ENCODE measurements at regions not wholly inside any gene's neighbourhood (a gene's known extent, or its start where the extent isn't known, plus 50 kb on each side); places are given as distances from the start of the nearest gene placed in this dataset.

DNA sequence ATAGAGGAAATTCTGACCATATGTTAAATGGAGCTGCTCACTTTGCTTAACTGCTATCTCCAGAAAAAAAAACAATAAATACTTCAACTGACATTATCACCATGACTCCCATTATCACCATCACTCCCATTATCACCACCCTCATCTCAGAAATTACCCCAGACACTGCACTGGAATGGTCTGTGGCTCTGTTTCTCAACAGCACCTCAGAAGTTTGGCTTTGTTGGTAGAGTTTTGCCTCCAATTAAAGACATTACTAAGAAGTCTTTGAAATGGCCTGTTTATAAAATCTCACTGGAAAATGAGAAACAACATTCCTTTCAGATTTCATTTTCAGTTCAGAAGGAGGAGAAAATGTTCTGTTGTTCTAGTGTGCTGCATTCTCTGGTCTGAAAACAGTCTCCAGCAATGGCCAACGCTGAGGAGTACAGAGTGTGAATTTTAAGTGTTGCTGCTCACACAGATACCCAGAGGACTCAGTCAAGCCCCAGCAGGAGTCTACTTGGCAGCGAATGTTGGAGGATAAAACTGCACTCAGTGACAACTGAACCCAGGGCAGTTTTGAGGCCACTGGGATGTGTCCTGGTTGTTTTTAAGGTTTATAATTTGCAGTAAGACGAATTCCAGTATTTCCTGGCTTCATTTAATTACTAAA lies 364.5 kb upstream of the CDH2 start:
- H4K20me1 ChIP-seq (ENCODE audit: insufficient read depth, low read length): no peaks in the 10 kb centered on the region
- no peaks in the 10 kb centered on the region for H3K9me3 ChIP-seq (ENCODE audit: low read length)
- no peak for FAIRE-seq
- H3K4me3 ChIP-seq (replicated peaks in 1 of 3; ENCODE audit: insufficient read depth in 1 of 3, low read depth in 2 of 3, low read length in 3 of 3): no peak overlapping the region
- no peaks in the 10 kb centered on the region for H3K36me3 ChIP-seq (replicated peaks in 1 of 2; ENCODE audit: control insufficient read depth in 1 of 2, insufficient read depth in 2 of 2, low read length in 2 of 2)
- no peak for ATAC-seq
- intact Hi-C loops (cut with micrococcal nuclease; ENCODE audit: unreplicated experiment) (no loop called here), in situ Hi-C loops (cut with HindIII; ENCODE audit: extremely low pct_ligation_motif_present, low pct_unique_long_range_greater_than_20kb) (no loop called here)
- no peaks in the 10 kb centered on the region for H3K4me1 ChIP-seq (ENCODE audit: insufficient read depth, low read length)
- 0% methylated on average over 3 of the region's 3 CpGs for WGBS (ENCODE audit: low lambda C conversion rate)
- no peaks in the 10 kb centered on the region for H3K27me3 ChIP-seq (ENCODE audit: control insufficient read depth in 1 of 2, insufficient read depth in 2 of 2, low read length in 2 of 2)
- H3K27ac ChIP-seq (ENCODE audit: extremely low read length, insufficient read depth, low read length): no peak overlapping the region
- no peaks in the 10 kb centered on the region for H3K79me2 ChIP-seq (ENCODE audit: insufficient read depth, low read length)
- no peak overlapping the region for H3K4me2 ChIP-seq (ENCODE audit: low read depth, low read length)
- POLR2A ChIA-PET: no interaction called here
- DNase-seq (ENCODE audit: low spot score): no peak
- no peak overlapping the region for H3K9ac ChIP-seq (ENCODE audit: insufficient read depth, low read depth, low read length)
- no peak overlapping the region for H2AFZ ChIP-seq (ENCODE audit: low read length)
- no TSS peak for BruUV-seq (replicated peaks)
- CTCF ChIA-PET (ENCODE audit: low intra/inter-chr PET ratio, low total read pairs): no interaction called here
- no peak for TF ChIP-seq KLF9 (CRISPR knock-in tag; IDR thresholded peaks at IDR 0.05; ENCODE audit: low read depth)
- no peak for TF ChIP-seq PRPF4 (IDR thresholded peaks at IDR 0.05; ENCODE audit: low read depth, low read length, poor library complexity, severe bottlenecking)
- no peak for TF ChIP-seq SMAD9 (CRISPR knock-in tag; IDR thresholded peaks at IDR 0.05)
- TF ChIP-seq, protein P1, sequence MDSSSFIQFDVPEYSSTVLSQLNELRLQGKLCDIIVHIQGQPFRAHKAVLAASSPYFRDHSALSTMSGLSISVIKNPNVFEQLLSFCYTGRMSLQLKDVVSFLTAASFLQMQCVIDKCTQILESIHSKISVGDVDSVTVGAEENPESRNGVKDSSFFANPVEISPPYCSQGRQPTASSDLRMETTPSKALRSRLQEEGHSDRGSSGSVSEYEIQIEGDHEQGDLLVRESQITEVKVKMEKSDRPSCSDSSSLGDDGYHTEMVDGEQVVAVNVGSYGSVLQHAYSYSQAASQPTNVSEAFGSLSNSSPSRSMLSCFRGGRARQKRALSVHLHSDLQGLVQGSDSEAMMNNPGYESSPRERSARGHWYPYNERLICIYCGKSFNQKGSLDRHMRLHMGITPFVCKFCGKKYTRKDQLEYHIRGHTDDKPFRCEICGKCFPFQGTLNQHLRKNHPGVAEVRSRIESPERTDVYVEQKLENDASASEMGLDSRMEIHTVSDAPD (CRISPR knock-in tag; IDR thresholded peaks at IDR 0.05): no peak
- no peak for TF ChIP-seq HDAC6 (IDR thresholded peaks at IDR 0.05; ENCODE audit: low read depth, low read length)
- TF ChIP-seq CEBPB (IDR thresholded peaks at IDR 0.05; ENCODE audit: borderline replicate concordance, low read depth, low read length): no peak
- no peak for TF ChIP-seq SRSF9 (IDR thresholded peaks at IDR 0.05; ENCODE audit: borderline replicate concordance, insufficient read depth, low read depth, low read length, poor library complexity, severe bottlenecking)
- TF ChIP-seq ZNF850 (CRISPR knock-in tag; conservative IDR thresholded peaks at IDR 0.05): no peak
- TF ChIP-seq, protein P2, sequence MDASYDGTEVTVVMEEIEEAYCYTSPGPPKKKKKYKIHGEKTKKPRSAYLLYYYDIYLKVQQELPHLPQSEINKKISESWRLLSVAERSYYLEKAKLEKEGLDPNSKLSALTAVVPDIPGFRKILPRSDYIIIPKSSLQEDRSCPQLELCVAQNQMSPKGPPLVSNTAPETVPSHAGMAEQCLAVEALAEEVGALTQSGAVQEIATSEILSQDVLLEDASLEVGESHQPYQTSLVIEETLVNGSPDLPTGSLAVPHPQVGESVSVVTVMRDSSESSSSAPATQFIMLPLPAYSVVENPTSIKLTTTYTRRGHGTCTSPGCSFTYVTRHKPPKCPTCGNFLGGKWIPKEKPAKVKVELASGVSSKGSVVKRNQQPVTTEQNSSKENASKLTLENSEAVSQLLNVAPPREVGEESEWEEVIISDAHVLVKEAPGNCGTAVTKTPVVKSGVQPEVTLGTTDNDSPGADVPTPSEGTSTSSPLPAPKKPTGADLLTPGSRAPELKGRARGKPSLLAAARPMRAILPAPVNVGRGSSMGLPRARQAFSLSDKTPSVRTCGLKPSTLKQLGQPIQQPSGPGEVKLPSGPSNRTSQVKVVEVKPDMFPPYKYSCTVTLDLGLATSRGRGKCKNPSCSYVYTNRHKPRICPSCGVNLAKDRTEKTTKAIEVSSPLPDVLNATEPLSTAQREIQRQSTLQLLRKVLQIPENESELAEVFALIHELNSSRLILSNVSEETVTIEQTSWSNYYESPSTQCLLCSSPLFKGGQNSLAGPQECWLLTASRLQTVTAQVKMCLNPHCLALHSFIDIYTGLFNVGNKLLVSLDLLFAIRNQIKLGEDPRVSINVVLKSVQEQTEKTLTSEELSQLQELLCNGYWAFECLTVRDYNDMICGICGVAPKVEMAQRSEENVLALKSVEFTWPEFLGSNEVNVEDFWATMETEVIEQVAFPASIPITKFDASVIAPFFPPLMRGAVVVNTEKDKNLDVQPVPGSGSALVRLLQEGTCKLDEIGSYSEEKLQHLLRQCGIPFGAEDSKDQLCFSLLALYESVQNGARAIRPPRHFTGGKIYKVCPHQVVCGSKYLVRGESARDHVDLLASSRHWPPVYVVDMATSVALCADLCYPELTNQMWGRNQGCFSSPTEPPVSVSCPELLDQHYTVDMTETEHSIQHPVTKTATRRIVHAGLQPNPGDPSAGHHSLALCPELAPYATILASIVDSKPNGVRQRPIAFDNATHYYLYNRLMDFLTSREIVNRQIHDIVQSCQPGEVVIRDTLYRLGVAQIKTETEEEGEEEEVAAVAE (CRISPR knock-in tag; IDR thresholded peaks at IDR 0.05; ENCODE audit: borderline replicate concordance): no peak
- TF ChIP-seq SOX6 (IDR thresholded peaks at IDR 0.05): no peak
- TF ChIP-seq SOX6 (CRISPR knock-in tag; IDR thresholded peaks at IDR 0.05): no peak
- no peak for TF ChIP-seq ZBTB38 (CRISPR knock-in tag; IDR thresholded peaks at IDR 0.05)
- no peak for TF ChIP-seq ZZZ3 (CRISPR knock-in tag; IDR thresholded peaks at IDR 0.05; ENCODE audit: borderline replicate concordance)
- no peak for TF ChIP-seq HNRNPH1 (optimal IDR thresholded peaks at IDR 0.05; ENCODE audit: low read depth, low read length)
- TF ChIP-seq ZNF138 (CRISPR knock-in tag; IDR thresholded peaks at IDR 0.05; ENCODE audit: low read depth): no peak
- no peak for TF ChIP-seq ZC3H4 (CRISPR knock-in tag; IDR thresholded peaks at IDR 0.05; ENCODE audit: borderline replicate concordance)
- TF ChIP-seq ZKSCAN1 (IDR thresholded peaks at IDR 0.05; ENCODE audit: low read length): no peak
- TF ChIP-seq, protein P3, sequence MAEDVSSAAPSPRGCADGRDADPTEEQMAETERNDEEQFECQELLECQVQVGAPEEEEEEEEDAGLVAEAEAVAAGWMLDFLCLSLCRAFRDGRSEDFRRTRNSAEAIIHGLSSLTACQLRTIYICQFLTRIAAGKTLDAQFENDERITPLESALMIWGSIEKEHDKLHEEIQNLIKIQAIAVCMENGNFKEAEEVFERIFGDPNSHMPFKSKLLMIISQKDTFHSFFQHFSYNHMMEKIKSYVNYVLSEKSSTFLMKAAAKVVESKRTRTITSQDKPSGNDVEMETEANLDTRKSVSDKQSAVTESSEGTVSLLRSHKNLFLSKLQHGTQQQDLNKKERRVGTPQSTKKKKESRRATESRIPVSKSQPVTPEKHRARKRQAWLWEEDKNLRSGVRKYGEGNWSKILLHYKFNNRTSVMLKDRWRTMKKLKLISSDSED (CRISPR knock-in tag; IDR thresholded peaks at IDR 0.05): no peak
- no peak for TF ChIP-seq ZNF879 (CRISPR knock-in tag; IDR thresholded peaks at IDR 0.05)
- TF ChIP-seq, protein P4, sequence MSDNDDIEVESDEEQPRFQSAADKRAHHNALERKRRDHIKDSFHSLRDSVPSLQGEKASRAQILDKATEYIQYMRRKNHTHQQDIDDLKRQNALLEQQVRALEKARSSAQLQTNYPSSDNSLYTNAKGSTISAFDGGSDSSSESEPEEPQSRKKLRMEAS (IDR thresholded peaks at IDR 0.05): no peak
